ENCODE measurements at regions not wholly inside any gene's neighbourhood (a gene's known extent, or its start where the extent isn't known, plus 50 kb on each side); places are given as distances from the start of the nearest gene placed in this dataset.

- intact Hi-C loops (cut with micrococcal nuclease): no loop called here
- no peak for ATAC-seq (ENCODE audit: low read depth)
- H3K27ac Mint-ChIP-seq: no peak overlapping the region
- DNase-seq: no peak
- H3K4me1 ChIP-seq (ENCODE audit: control insufficient read depth in 2 of 2, insufficient read depth in 2 of 2, low read length in 2 of 2): peaks cover 3 to 4% of the 10 kb centered on the region in 2 donors
- H3K79me2 ChIP-seq (ENCODE audit: control insufficient read depth, insufficient read depth, low read length): no peaks in the 10 kb centered on the region
- H3K9ac ChIP-seq (ENCODE audit: low read length): no peak overlapping the region
- H3K27me3 ChIP-seq (replicated peaks in 1 of 4; ENCODE audit: control extremely low read depth in 1 of 4, control insufficient read depth in 3 of 4, insufficient read depth in 4 of 4, low read length in 3 of 4): no peaks in the 10 kb centered on the region
- peaks cover 6% of the 10 kb centered on the region for H3K4me1 Mint-ChIP-seq
- no peak overlapping the region for H3K4me2 ChIP-seq (replicated peaks; ENCODE audit: low read depth, low read length, poor library complexity, severe bottlenecking)
- CTCF ChIA-PET: no interaction called here
- H3K4me3 ChIP-seq (ENCODE audit: control extremely low read depth in 1 of 5, extremely low read depth in 1 of 5, insufficient read depth in 1 of 5, low read depth in 2 of 5, low read length in 4 of 5): no peak overlapping the region
- POLR2A ChIA-PET: no interaction called here
- H3K9me3 ChIP-seq (ENCODE audit: control extremely low read depth in 1 of 3, control insufficient read depth in 2 of 3, insufficient read depth in 1 of 3, low read length in 2 of 3): peaks cover 0 to 16% (median 1%) of the 10 kb centered on the region in 3 donors
- TF ChIP-seq CTCF (IDR thresholded peaks at IDR 0.05) (no peak), EZH2 (IDR thresholded peaks at IDR 0.05; ENCODE audit: borderline replicate concordance, insufficient read depth, low read depth, low read length, poor library complexity, severe bottlenecking) (no peak)
- whole genome bisulfite sequencing (ENCODE audit: insufficient coverage): no CpG with 5 or more reads among the region's 4 CpGs
- peaks cover 5% of the 10 kb centered on the region for H3K9me3 Mint-ChIP-seq (ENCODE audit: insufficient read depth)
- no peak overlapping the region for H2AFZ ChIP-seq (ENCODE audit: insufficient read depth, low read depth, low read length, poor library complexity, severe bottlenecking)
- no peak overlapping the region for H3K27ac ChIP-seq (ENCODE audit: low read length in 2 of 2)
- no peaks in the 10 kb centered on the region for H3K27me3 Mint-ChIP-seq
- H4K20me1 ChIP-seq (ENCODE audit: control insufficient read depth, insufficient read depth, low read length, poor library complexity, severe bottlenecking): no peaks in the 10 kb centered on the region
- H3K4me3 Mint-ChIP-seq: no peak overlapping the region
- H3K36me3 ChIP-seq (replicated peaks in 1 of 2; ENCODE audit: control extremely low read depth in 1 of 2, control insufficient read depth in 1 of 2, extremely low read depth in 1 of 2, insufficient read depth in 2 of 2, low read length in 1 of 2): no peaks in the 10 kb centered on the region
Observed at GRCh38 chr10:2262878-2263277, 525.6 kb upstream of the ADARB2 start.

DNA sequence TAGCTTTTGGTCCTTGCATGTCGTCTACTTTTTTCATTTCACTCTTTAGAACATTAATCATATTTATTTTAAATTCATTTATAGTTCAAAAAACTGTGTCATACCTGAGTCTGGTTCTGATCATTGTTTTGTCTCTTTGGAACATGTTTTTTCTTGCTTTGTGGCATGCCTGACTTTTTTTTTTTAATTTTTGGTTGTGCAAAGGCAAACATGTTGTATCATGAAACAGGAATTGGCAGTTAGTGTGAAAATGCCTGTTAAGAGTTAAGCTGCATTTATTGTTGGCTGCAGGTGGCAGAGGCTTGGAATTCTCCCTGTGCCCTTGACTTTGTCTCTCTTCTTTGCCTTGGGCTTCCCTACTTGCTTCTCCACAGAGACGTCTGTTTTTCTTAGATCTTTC is 525.0 kb upstream of the ADARB2 start:
- H3K27me3 Mint-ChIP-seq: no peaks in the 10 kb centered on the region
- DNase-seq (no peak), ATAC-seq (ENCODE audit: low read depth) (no peak)
- ChIA-PET POLR2A (no interaction called here), CTCF (no interaction called here)
- no peaks in the 10 kb centered on the region for H3K27me3 ChIP-seq (replicated peaks in 1 of 4; ENCODE audit: control extremely low read depth in 1 of 4, control insufficient read depth in 3 of 4, insufficient read depth in 4 of 4, low read length in 3 of 4)
- no peak overlapping the region for H3K9ac ChIP-seq (ENCODE audit: low read length)
- WGBS (ENCODE audit: insufficient coverage): no CpG with 5 or more reads among the region's 2 CpGs
- no peak overlapping the region for H3K4me2 ChIP-seq (replicated peaks; ENCODE audit: low read depth, low read length, poor library complexity, severe bottlenecking)
- intact Hi-C loops (cut with micrococcal nuclease): no loop called here
- H3K27ac ChIP-seq (ENCODE audit: low read length in 2 of 2): no peak overlapping the region
- peaks cover 5% of the 10 kb centered on the region for H3K9me3 Mint-ChIP-seq (ENCODE audit: insufficient read depth)
- no peaks in the 10 kb centered on the region for H3K79me2 ChIP-seq (ENCODE audit: control insufficient read depth, insufficient read depth, low read length)
- H3K4me3 ChIP-seq (ENCODE audit: control extremely low read depth in 1 of 5, extremely low read depth in 1 of 5, insufficient read depth in 1 of 5, low read depth in 2 of 5, low read length in 4 of 5): no peak overlapping the region
- H4K20me1 ChIP-seq (ENCODE audit: control insufficient read depth, insufficient read depth, low read length, poor library complexity, severe bottlenecking): no peaks in the 10 kb centered on the region
- no peaks in the 10 kb centered on the region for H3K36me3 ChIP-seq (replicated peaks in 1 of 2; ENCODE audit: control extremely low read depth in 1 of 2, control insufficient read depth in 1 of 2, extremely low read depth in 1 of 2, insufficient read depth in 2 of 2, low read length in 1 of 2)
- peaks cover 6% of the 10 kb centered on the region for H3K4me1 Mint-ChIP-seq
- H3K9me3 ChIP-seq (ENCODE audit: control extremely low read depth in 1 of 3, control insufficient read depth in 2 of 3, insufficient read depth in 1 of 3, low read length in 2 of 3): peaks cover 0 to 16% (median 1%) of the 10 kb centered on the region in 3 donors
- TF ChIP-seq CTCF (IDR thresholded peaks at IDR 0.05) (no peak), EZH2 (IDR thresholded peaks at IDR 0.05; ENCODE audit: borderline replicate concordance, insufficient read depth, low read depth, low read length, poor library complexity, severe bottlenecking) (no peak)
- H3K4me3 Mint-ChIP-seq: no peak overlapping the region
- H3K27ac Mint-ChIP-seq: no peak overlapping the region
- peaks cover 3 to 4% of the 10 kb centered on the region in 2 donors for H3K4me1 ChIP-seq (ENCODE audit: control insufficient read depth in 2 of 2, insufficient read depth in 2 of 2, low read length in 2 of 2)
- no peak overlapping the region for H2AFZ ChIP-seq (ENCODE audit: insufficient read depth, low read depth, low read length, poor library complexity, severe bottlenecking)

Measured in B cell (primary cell).